ENCODE measurements at regions not wholly inside any gene's neighbourhood (a gene's known extent, or its start where the extent isn't known, plus 50 kb on each side); places are given as distances from the start of the nearest gene placed in this dataset.

- TF ChIP-seq, protein P1, sequence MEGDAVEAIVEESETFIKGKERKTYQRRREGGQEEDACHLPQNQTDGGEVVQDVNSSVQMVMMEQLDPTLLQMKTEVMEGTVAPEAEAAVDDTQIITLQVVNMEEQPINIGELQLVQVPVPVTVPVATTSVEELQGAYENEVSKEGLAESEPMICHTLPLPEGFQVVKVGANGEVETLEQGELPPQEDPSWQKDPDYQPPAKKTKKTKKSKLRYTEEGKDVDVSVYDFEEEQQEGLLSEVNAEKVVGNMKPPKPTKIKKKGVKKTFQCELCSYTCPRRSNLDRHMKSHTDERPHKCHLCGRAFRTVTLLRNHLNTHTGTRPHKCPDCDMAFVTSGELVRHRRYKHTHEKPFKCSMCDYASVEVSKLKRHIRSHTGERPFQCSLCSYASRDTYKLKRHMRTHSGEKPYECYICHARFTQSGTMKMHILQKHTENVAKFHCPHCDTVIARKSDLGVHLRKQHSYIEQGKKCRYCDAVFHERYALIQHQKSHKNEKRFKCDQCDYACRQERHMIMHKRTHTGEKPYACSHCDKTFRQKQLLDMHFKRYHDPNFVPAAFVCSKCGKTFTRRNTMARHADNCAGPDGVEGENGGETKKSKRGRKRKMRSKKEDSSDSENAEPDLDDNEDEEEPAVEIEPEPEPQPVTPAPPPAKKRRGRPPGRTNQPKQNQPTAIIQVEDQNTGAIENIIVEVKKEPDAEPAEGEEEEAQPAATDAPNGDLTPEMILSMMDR (conservative IDR thresholded peaks at IDR 0.05) = no peak
- TF ChIP-seq ZFX (IDR thresholded peaks at IDR 0.05) = no peak
Observed at GRCh38 chr20:60950561-60950960, 301.5 kb upstream of the CDH4 start.
